HEK293 (cell line): ENCODE measurements at regions not wholly inside any gene's neighbourhood (a gene's known extent, or its start where the extent isn't known, plus 50 kb on each side); places are given as distances from the start of the nearest gene placed in this dataset.

Experiments
- CTCF ChIA-PET: fragments of 350-600 bp; formaldehyde crosslinking; extraction: SDS; loops from one replicate; lab custom pipeline; 2021; ENCODE audit warnings: antibody characterized with exemption; lab: Yijun Ruan, JAX
- POLR2A ChIA-PET: fragments of 300-600 bp; formaldehyde crosslinking; extraction: SDS; loops from one replicate; lab custom pipeline; 2020; ENCODE audit warnings: antibody characterized with exemption, inconsistent platforms; lab: Yijun Ruan, JAX
- H3K27ac ChIP-seq: fragments of 200-500 bp; sonication (Bioruptor generic); 2 replicates; pipeline ENCODE4 v1.5.1; 2014; ENCODE audit warnings: low read depth, low read length, control low read depth, inconsistent platforms; ENCODE audit errors: extremely low read depth
- H3K36me3 ChIP-seq, 2 experiments: fragments of 200-500 bp in 1 of 2; sonication (Bioruptor generic) in 1 of 2; 1 replicate in 1 of 2; 2 replicates in 1 of 2; pipeline ENCODE4 v1.5.1; 2014 to 2017; ENCODE audit warnings: inconsistent platforms in 2 of 2, low read length in 2 of 2; ENCODE audit not compliant: control insufficient read depth in 2 of 2, insufficient read depth in 1 of 2
- H3K4me1 ChIP-seq: fragments of 200-500 bp; sonication (Bioruptor generic); 2 replicates; pipeline ENCODE4 v1.5.1; 2014; ENCODE audit warnings: mild to moderate bottlenecking, low read length, inconsistent platforms; ENCODE audit not compliant: control insufficient read depth, insufficient read depth
- H3K4me3 ChIP-seq: 2 replicates; pipeline ENCODE4 v1.5.1; 2011; ENCODE audit warnings: low read depth, mild to moderate bottlenecking, control low read depth, low read length, moderate library complexity
- H3K9me3 ChIP-seq: fragments of 200-500 bp; sonication (Bioruptor generic); 2 replicates; pipeline ENCODE4 v1.5.1; 2014; ENCODE audit warnings: low read depth, low read length, inconsistent platforms; ENCODE audit not compliant: control insufficient read depth, insufficient read depth
- MZF1 ChIP-seq: fragments of 450-650 bp; formaldehyde crosslinking; IDR thresholded peaks from 2 replicates; pipeline ENCODE4 v1.5.1; 2017; ENCODE audit warnings: missing biosample characterization, missing genetic modification characterization, borderline replicate concordance
- ZBTB48 ChIP-seq: fragments of 450-650 bp; formaldehyde crosslinking; IDR thresholded peaks from 2 replicates; pipeline ENCODE4 v1.5.1; 2016; ENCODE audit warnings: missing biosample characterization, missing genetic modification characterization
- ZFHX2 ChIP-seq: fragments of 450-650 bp; formaldehyde crosslinking; conservative IDR thresholded peaks from 2 replicates; pipeline ENCODE4 v1.5.1; 2016; ENCODE audit warnings: missing biosample characterization, missing genetic modification characterization
- ZNF2 ChIP-seq: fragments of 450-650 bp; formaldehyde crosslinking; IDR thresholded peaks from 2 replicates; pipeline ENCODE4 v1.5.1; 2016; ENCODE audit warnings: missing biosample characterization, missing genetic modification characterization
- ZNF202 ChIP-seq: fragments of 450-650 bp; formaldehyde crosslinking; IDR thresholded peaks from 2 replicates; pipeline ENCODE4 v1.5.1; 2016; ENCODE audit warnings: missing biosample characterization, missing genetic modification characterization, borderline replicate concordance
- ZNF211 ChIP-seq: fragments of 450-650 bp; formaldehyde crosslinking; IDR thresholded peaks from 2 replicates; pipeline ENCODE4 v1.5.1; 2016; ENCODE audit warnings: low read depth, missing biosample characterization, missing genetic modification characterization
- ZNF341 ChIP-seq: fragments of 450-650 bp; formaldehyde crosslinking; IDR thresholded peaks from 2 replicates; pipeline ENCODE4; 2016; ENCODE audit warnings: low read depth, missing biosample characterization, missing genetic modification characterization
- ZNF391 ChIP-seq: fragments of 450-650 bp; formaldehyde crosslinking; IDR thresholded peaks from 2 replicates; pipeline ENCODE4 v1.5.1; 2016; ENCODE audit warnings: low read depth, missing biosample characterization, missing genetic modification characterization, borderline replicate concordance
- ZNF404 ChIP-seq: fragments of 450-650 bp; formaldehyde crosslinking; IDR thresholded peaks from 2 replicates; pipeline ENCODE4 v1.5.1; 2017; ENCODE audit warnings: missing biosample characterization, missing genetic modification characterization
- ZNF473 ChIP-seq: fragments of 450-650 bp; formaldehyde crosslinking; IDR thresholded peaks from 2 replicates; pipeline ENCODE4 v1.5.1; 2017; ENCODE audit warnings: missing biosample characterization, missing genetic modification characterization
- ZNF548 ChIP-seq: fragments of 450-650 bp; formaldehyde crosslinking; IDR thresholded peaks from 2 replicates; pipeline ENCODE4 v1.5.1; 2016; ENCODE audit warnings: missing biosample characterization, missing genetic modification characterization
- TF ChIP-seq, protein P1 (sequence below): fragments of 450-650 bp; formaldehyde crosslinking; IDR thresholded peaks from 2 replicates; pipeline ENCODE4 v1.5.1; 2017; ENCODE audit warnings: missing biosample characterization, missing genetic modification characterization
- TF ChIP-seq, protein P2 (sequence below): fragments of 450-650 bp; formaldehyde crosslinking; IDR thresholded peaks from 2 replicates; pipeline ENCODE4 v1.5.1; 2016; ENCODE audit warnings: missing biosample characterization, missing genetic modification characterization
- TF ChIP-seq, protein P3 (sequence below): fragments of 450-650 bp; formaldehyde crosslinking; IDR thresholded peaks from 2 replicates; pipeline ENCODE4 v1.5.1; 2016; ENCODE audit warnings: missing biosample characterization, missing genetic modification characterization
- TF ChIP-seq, protein P4 (sequence below): IDR thresholded peaks from 2 replicates; pipeline ENCODE4 v1.6.1; 2011; ENCODE audit warnings: mild to moderate bottlenecking, low read depth, low read length, borderline replicate concordance
- TF ChIP-seq, protein P5 (sequence below): fragments of 450-650 bp; formaldehyde crosslinking; IDR thresholded peaks from 2 replicates; pipeline ENCODE4 v1.5.1; 2016; ENCODE audit warnings: missing biosample characterization, missing genetic modification characterization
- TF ChIP-seq, protein P6 (sequence below): fragments of 450-650 bp; formaldehyde crosslinking; IDR thresholded peaks from 2 replicates; pipeline ENCODE4 v1.5.1; 2016; ENCODE audit warnings: missing biosample characterization, missing genetic modification characterization

GRCh38 chr2:189347540-189347939 lies 93.7 kb upstream of the WDR75 start (continued):
- TF ChIP-seq, protein P1, sequence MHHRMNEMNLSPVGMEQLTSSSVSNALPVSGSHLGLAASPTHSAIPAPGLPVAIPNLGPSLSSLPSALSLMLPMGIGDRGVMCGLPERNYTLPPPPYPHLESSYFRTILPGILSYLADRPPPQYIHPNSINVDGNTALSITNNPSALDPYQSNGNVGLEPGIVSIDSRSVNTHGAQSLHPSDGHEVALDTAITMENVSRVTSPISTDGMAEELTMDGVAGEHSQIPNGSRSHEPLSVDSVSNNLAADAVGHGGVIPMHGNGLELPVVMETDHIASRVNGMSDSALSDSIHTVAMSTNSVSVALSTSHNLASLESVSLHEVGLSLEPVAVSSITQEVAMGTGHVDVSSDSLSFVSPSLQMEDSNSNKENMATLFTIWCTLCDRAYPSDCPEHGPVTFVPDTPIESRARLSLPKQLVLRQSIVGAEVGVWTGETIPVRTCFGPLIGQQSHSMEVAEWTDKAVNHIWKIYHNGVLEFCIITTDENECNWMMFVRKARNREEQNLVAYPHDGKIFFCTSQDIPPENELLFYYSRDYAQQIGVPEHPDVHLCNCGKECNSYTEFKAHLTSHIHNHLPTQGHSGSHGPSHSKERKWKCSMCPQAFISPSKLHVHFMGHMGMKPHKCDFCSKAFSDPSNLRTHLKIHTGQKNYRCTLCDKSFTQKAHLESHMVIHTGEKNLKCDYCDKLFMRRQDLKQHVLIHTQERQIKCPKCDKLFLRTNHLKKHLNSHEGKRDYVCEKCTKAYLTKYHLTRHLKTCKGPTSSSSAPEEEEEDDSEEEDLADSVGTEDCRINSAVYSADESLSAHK, result no peak
- no peak for TF ChIP-seq ZNF211
- no peak for TF ChIP-seq ZNF548 (tag by site-specific recombination)
- TF ChIP-seq ZNF473 (tag by site-specific recombination), result no peak
- TF ChIP-seq, protein P2, sequence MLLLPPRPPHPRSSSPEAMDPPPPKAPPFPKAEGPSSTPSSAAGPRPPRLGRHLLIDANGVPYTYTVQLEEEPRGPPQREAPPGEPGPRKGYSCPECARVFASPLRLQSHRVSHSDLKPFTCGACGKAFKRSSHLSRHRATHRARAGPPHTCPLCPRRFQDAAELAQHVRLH (tag by site-specific recombination), result no peak
- TF ChIP-seq MZF1 (tag by site-specific recombination), result no peak
- TF ChIP-seq ZNF341 (tag by site-specific recombination), result no peak
- no peak for TF ChIP-seq ZNF404 (tag by site-specific recombination)
- TF ChIP-seq, all 188 proteins: peak for 0

- CTCF ChIA-PET, result interaction anchor here (1.2 kb wide), 1 partner anchor 10 kb away, joined by 6 read pairs; no protein-coding TSS in a partner anchor
- Histone ChIP-seq H3K36me3 (no peaks in the 10 kb centered on the region), H3K27ac (no peak overlapping the region), H3K4me3 (no peak overlapping the region), H3K4me1 (no peaks in the 10 kb centered on the region), H3K9me3 (no peaks in the 10 kb centered on the region)
- POLR2A ChIA-PET, result no interaction called here
- TF ChIP-seq, protein P3, sequence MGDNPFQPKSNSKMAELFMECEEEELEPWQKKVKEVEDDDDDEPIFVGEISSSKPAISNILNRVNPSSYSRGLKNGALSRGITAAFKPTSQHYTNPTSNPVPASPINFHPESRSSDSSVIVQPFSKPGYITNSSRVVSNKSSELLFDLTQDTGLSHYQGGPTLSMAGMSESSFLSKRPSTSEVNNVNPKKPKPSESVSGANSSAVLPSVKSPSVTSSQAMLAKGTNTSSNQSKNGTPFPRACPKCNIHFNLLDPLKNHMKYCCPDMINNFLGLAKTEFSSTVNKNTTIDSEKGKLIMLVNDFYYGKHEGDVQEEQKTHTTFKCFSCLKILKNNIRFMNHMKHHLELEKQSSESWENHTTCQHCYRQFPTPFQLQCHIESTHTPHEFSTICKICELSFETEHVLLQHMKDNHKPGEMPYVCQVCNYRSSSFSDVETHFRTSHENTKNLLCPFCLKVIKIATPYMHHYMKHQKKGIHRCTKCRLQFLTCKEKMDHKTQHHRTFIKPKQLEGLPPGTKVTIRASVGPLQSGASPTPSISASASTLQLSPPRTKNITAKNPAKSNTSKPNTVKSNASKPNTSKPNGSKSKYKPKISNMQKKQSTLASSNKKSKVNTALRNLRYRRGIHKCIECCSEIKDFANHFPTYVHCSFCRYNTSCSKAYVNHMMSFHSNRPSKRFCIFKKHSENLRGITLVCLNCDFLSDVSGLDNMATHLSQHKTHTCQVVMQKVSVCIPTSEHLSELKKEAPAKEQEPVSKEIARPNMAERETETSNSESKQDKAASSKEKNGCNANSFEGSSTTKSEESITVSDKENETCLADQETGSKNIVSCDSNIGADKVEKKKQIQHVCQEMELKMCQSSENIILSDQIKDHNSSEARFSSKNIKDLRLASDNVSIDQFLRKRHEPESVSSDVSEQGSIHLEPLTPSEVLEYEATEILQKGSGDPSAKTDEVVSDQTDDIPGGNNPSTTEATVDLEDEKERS (tag by site-specific recombination), result no peak
- TF ChIP-seq ZNF391 (no peak), ZNF2 (tag by site-specific recombination) (no peak), ZBTB48 (no peak), ZNF473 (tag by site-specific recombination) (no peak), ZNF202 (tag by site-specific recombination) (no peak), ZFHX2 (tag by site-specific recombination) (no peak), ZNF404 (tag by site-specific recombination) (no peak)
- TF ChIP-seq, protein P4, sequence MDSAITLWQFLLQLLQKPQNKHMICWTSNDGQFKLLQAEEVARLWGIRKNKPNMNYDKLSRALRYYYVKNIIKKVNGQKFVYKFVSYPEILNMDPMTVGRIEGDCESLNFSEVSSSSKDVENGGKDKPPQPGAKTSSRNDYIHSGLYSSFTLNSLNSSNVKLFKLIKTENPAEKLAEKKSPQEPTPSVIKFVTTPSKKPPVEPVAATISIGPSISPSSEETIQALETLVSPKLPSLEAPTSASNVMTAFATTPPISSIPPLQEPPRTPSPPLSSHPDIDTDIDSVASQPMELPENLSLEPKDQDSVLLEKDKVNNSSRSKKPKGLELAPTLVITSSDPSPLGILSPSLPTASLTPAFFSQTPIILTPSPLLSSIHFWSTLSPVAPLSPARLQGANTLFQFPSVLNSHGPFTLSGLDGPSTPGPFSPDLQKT, result no peak
Measured at GRCh38 chr2:189348369-189348768, 92.9 kb upstream of the WDR75 start.

GRCh38 chr2:189350540-189351209 lies 90.6 kb upstream of the WDR75 start:
- Histone ChIP-seq H3K4me3 (no peak overlapping the region), H3K4me1 (no peaks in the 10 kb centered on the region), H3K36me3 (no peaks in the 10 kb centered on the region), H3K27ac (no peak overlapping the region), H3K9me3 (no peaks in the 10 kb centered on the region)
- ChIA-PET CTCF (no interaction called here), POLR2A (no interaction called here)
- TF ChIP-seq, protein P5, sequence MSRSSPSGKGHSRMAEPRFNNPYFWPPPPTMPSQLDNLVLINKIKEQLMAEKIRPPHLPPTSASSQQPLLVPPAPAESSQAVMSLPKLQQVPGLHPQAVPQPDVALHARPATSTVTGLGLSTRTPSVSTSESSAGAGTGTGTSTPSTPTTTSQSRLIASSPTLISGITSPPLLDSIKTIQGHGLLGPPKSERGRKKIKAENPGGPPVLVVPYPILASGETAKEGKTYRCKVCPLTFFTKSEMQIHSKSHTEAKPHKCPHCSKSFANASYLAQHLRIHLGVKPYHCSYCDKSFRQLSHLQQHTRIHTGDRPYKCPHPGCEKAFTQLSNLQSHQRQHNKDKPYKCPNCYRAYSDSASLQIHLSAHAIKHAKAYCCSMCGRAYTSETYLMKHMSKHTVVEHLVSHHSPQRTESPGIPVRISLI (tag by site-specific recombination), result no peak
- TF ChIP-seq, protein P6, sequence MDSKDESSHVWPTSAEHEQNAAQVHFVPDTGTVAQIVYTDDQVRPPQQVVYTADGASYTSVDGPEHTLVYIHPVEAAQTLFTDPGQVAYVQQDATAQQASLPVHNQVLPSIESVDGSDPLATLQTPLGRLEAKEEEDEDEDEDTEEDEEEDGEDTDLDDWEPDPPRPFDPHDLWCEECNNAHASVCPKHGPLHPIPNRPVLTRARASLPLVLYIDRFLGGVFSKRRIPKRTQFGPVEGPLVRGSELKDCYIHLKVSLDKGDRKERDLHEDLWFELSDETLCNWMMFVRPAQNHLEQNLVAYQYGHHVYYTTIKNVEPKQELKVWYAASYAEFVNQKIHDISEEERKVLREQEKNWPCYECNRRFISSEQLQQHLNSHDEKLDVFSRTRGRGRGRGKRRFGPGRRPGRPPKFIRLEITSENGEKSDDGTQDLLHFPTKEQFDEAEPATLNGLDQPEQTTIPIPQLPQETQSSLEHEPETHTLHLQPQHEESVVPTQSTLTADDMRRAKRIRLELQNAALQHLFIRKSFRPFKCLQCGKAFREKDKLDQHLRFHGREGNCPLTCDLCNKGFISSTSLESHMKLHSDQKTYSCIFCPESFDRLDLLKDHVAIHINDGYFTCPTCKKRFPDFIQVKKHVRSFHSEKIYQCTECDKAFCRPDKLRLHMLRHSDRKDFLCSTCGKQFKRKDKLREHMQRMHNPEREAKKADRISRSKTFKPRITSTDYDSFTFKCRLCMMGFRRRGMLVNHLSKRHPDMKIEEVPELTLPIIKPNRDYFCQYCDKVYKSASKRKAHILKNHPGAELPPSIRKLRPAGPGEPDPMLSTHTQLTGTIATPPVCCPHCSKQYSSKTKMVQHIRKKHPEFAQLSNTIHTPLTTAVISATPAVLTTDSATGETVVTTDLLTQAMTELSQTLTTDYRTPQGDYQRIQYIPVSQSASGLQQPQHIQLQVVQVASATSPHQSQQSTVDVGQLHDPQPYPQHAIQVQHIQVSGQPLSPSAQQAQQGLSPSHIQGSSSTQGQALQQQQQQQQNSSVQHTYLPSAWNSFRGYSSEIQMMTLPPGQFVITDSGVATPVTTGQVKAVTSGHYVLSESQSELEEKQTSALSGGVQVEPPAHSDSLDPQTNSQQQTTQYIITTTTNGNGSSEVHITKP, result no peak
